ENCODE measurements at regions not wholly inside any gene's neighbourhood (a gene's known extent, or its start where the extent isn't known, plus 50 kb on each side); places are given as distances from the start of the nearest gene placed in this dataset.

DNA sequence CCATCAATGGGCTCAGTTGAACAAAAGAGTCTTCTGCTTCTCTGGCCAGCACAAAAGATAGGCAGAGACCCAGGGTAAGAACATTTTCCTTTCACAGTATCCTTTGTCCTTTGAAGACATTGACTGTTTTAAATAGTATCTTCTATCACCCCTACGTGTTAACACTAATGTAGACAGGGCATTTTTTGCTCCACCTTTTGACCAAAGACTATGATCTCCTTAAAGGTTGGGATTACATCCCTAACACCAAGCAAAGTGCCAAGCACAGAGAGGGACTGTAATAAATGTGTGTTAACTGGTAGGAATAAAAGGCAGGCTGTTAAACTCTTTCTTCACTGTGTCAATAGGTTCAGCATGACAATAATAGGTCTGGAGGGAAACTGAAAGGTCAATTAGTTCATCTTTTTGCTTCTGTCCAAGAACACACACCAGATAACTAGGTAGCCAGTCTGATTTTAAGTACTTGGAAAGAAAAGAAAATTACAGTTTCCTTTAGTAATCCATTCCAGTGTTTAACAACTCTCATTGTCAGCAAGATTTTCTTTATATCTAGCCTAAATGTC lies 63.6 kb upstream of the NOX3 start:
- TF ChIP-seq POLR2A (IDR thresholded peaks at IDR 0.05) (no peak), EP300 (IDR thresholded peaks at IDR 0.05; ENCODE audit: low read depth) (no peak), POLR2AphosphoS5 (IDR thresholded peaks at IDR 0.05) (no peak)
- TF ChIP-seq, protein P1, sequence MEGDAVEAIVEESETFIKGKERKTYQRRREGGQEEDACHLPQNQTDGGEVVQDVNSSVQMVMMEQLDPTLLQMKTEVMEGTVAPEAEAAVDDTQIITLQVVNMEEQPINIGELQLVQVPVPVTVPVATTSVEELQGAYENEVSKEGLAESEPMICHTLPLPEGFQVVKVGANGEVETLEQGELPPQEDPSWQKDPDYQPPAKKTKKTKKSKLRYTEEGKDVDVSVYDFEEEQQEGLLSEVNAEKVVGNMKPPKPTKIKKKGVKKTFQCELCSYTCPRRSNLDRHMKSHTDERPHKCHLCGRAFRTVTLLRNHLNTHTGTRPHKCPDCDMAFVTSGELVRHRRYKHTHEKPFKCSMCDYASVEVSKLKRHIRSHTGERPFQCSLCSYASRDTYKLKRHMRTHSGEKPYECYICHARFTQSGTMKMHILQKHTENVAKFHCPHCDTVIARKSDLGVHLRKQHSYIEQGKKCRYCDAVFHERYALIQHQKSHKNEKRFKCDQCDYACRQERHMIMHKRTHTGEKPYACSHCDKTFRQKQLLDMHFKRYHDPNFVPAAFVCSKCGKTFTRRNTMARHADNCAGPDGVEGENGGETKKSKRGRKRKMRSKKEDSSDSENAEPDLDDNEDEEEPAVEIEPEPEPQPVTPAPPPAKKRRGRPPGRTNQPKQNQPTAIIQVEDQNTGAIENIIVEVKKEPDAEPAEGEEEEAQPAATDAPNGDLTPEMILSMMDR (IDR thresholded peaks at IDR 0.05), result no peak
